WTC11 (cell line): ENCODE measurements at regions not wholly inside any gene's neighbourhood (a gene's known extent, or its start where the extent isn't known, plus 50 kb on each side); places are given as distances from the start of the nearest gene placed in this dataset.

Source experiments
- ATF3 ChIP-seq: sonication (generic); formaldehyde crosslinking; conservative IDR thresholded peaks from 2 replicates; pipeline ENCODE4 v1.8.1; 2022; ENCODE audit warnings: mild to moderate bottlenecking, missing genetic modification reagents
- E2F1 ChIP-seq: sonication (generic); formaldehyde crosslinking; IDR thresholded peaks from 2 replicates; pipeline ENCODE4 v1.8.0; 2022; ENCODE audit warnings: mild to moderate bottlenecking, missing genetic modification reagents
- FOXJ3 ChIP-seq: sonication (generic); formaldehyde crosslinking; IDR thresholded peaks from 2 replicates; pipeline ENCODE4 v1.9.0; 2021; ENCODE audit warnings: missing genetic modification reagents, mild to moderate bottlenecking, borderline replicate concordance
- GABPB1 ChIP-seq: sonication (generic); formaldehyde crosslinking; IDR thresholded peaks from 2 replicates; pipeline ENCODE4 v1.8.1; 2023; ENCODE audit warnings: mild to moderate bottlenecking, missing genetic modification reagents
- OVOL2 ChIP-seq: fragments of 250-450 bp; sonication (Bioruptor Pico); IDR thresholded peaks from 2 replicates; pipeline ENCODE4 v1.9.0; 2021; ENCODE audit warnings: mild to moderate bottlenecking, borderline replicate concordance
- SOX15 ChIP-seq: fragments of 250-450 bp; sonication (Bioruptor Pico); IDR thresholded peaks from 2 replicates; pipeline ENCODE4 v1.9.0; 2021; ENCODE audit warnings: mild to moderate bottlenecking
- USF2 ChIP-seq: sonication (generic); formaldehyde crosslinking; IDR thresholded peaks from 2 replicates; pipeline ENCODE4 v1.8.1; 2023; ENCODE audit warnings: mild to moderate bottlenecking, missing genetic modification reagents, moderate library complexity
- TF ChIP-seq, protein P1 (sequence below): fragments of 200-600 bp; IDR thresholded peaks from 2 replicates; pipeline ENCODE4 v1.8.0; 2022; ENCODE audit warnings: antibody characterized with exemption
- TF ChIP-seq, protein P2 (sequence below): sonication (generic); formaldehyde crosslinking; IDR thresholded peaks from 2 replicates; pipeline ENCODE4 v1.8.0; 2022; ENCODE audit warnings: mild to moderate bottlenecking, missing genetic modification reagents

- TF ChIP-seq, protein P1, sequence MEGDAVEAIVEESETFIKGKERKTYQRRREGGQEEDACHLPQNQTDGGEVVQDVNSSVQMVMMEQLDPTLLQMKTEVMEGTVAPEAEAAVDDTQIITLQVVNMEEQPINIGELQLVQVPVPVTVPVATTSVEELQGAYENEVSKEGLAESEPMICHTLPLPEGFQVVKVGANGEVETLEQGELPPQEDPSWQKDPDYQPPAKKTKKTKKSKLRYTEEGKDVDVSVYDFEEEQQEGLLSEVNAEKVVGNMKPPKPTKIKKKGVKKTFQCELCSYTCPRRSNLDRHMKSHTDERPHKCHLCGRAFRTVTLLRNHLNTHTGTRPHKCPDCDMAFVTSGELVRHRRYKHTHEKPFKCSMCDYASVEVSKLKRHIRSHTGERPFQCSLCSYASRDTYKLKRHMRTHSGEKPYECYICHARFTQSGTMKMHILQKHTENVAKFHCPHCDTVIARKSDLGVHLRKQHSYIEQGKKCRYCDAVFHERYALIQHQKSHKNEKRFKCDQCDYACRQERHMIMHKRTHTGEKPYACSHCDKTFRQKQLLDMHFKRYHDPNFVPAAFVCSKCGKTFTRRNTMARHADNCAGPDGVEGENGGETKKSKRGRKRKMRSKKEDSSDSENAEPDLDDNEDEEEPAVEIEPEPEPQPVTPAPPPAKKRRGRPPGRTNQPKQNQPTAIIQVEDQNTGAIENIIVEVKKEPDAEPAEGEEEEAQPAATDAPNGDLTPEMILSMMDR = no peak
- no peak for TF ChIP-seq GABPB1
- TF ChIP-seq, protein P2, sequence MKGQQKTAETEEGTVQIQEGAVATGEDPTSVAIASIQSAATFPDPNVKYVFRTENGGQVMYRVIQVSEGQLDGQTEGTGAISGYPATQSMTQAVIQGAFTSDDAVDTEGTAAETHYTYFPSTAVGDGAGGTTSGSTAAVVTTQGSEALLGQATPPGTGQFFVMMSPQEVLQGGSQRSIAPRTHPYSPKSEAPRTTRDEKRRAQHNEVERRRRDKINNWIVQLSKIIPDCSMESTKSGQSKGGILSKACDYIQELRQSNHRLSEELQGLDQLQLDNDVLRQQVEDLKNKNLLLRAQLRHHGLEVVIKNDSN (CRISPR knock-in tag) = no peak
- no peak for TF ChIP-seq SOX15 (CRISPR knock-in tag)
- TF ChIP-seq FOXJ3 = no peak
- TF ChIP-seq OVOL2 (CRISPR knock-in tag) = no peak
- TF ChIP-seq E2F1 (CRISPR knock-in tag) = no peak
- no peak for TF ChIP-seq ATF3 (CRISPR knock-in tag)
- TF ChIP-seq USF2 (CRISPR knock-in tag) = no peak
Measured at GRCh38 chr9:86794391-86795046, 152.8 kb downstream of the GAS1 start.
